ENCODE measurements at regions not wholly inside any gene's neighbourhood (a gene's known extent, or its start where the extent isn't known, plus 50 kb on each side); places are given as distances from the start of the nearest gene placed in this dataset.

DNA sequence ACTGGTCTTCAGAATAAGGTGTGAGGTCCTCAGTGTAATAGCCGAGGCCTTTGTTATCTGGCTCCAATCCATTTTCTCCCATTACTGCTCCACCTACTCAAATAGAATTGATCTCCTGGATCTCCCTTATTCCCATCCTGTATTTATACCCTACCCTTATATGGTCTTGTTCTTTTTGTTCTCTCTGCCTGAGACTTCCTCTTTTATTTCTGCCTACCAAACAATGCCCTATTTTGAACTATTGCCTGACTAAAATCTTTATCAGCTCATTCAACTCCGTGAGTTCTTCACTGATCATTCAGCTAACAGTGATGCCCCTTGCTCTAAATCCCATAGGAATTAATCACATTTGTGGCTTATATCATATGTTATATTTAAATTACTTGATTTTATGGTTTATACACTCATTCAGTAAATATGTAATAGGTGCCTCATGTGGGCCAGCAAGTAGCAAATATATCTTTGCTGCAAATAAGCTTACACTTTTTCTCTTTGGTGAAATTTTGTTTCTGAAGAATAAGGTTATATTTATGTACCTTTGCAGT is 417.5 kb upstream of the MEF2C start:
- TF ChIP-seq, protein P1, sequence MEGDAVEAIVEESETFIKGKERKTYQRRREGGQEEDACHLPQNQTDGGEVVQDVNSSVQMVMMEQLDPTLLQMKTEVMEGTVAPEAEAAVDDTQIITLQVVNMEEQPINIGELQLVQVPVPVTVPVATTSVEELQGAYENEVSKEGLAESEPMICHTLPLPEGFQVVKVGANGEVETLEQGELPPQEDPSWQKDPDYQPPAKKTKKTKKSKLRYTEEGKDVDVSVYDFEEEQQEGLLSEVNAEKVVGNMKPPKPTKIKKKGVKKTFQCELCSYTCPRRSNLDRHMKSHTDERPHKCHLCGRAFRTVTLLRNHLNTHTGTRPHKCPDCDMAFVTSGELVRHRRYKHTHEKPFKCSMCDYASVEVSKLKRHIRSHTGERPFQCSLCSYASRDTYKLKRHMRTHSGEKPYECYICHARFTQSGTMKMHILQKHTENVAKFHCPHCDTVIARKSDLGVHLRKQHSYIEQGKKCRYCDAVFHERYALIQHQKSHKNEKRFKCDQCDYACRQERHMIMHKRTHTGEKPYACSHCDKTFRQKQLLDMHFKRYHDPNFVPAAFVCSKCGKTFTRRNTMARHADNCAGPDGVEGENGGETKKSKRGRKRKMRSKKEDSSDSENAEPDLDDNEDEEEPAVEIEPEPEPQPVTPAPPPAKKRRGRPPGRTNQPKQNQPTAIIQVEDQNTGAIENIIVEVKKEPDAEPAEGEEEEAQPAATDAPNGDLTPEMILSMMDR (IDR thresholded peaks at IDR 0.05; ENCODE audit: insufficient read depth, low read length, poor library complexity, severe bottlenecking), result no peak
- no peak for TF ChIP-seq EZH2phosphoT487 (conservative IDR thresholded peaks at IDR 0.05; ENCODE audit: low read length)

All from SU-DHL-6 (cell line).